Breast epithelium (tissue), 3 donors: ENCODE measurements at regions not wholly inside any gene's neighbourhood (a gene's known extent, or its start where the extent isn't known, plus 50 kb on each side); places are given as distances from the start of the nearest gene placed in this dataset.
"Not testable (repeated sequence)": the region's sequence is repeated elsewhere in the genome, so short reads cannot be mapped to it uniquely, and the experiment has no call there.

ENCODE experiments used
- POLR2A ChIP-seq: fragments of 450-650 bp; IDR thresholded peaks from one replicate; pipeline ENCODE4 v1.6.1; 2016; ENCODE audit warnings: antibody characterized with exemption, mild to moderate bottlenecking, moderate library complexity
- POLR2AphosphoS5 ChIP-seq, 3 donors: sonication (generic); formaldehyde crosslinking; IDR thresholded peaks; one replicate each; pipeline ENCODE4 v1.6.1; 2017; ENCODE audit warnings: antibody characterized with exemption in 3 of 3
- TF ChIP-seq, protein P1 (sequence below), 3 donors: fragments of 450-650 bp; IDR thresholded peaks; one replicate each; pipeline ENCODE4 v1.5.1; 2016 to 2017; ENCODE audit warnings: antibody characterized with exemption in 3 of 3, mild to moderate bottlenecking in 3 of 3, moderate library complexity in 3 of 3

GRCh38 chr6:27635886-27636285 is 163.0 kb upstream of the ZNF184 start:
- TF ChIP-seq, protein P1, sequence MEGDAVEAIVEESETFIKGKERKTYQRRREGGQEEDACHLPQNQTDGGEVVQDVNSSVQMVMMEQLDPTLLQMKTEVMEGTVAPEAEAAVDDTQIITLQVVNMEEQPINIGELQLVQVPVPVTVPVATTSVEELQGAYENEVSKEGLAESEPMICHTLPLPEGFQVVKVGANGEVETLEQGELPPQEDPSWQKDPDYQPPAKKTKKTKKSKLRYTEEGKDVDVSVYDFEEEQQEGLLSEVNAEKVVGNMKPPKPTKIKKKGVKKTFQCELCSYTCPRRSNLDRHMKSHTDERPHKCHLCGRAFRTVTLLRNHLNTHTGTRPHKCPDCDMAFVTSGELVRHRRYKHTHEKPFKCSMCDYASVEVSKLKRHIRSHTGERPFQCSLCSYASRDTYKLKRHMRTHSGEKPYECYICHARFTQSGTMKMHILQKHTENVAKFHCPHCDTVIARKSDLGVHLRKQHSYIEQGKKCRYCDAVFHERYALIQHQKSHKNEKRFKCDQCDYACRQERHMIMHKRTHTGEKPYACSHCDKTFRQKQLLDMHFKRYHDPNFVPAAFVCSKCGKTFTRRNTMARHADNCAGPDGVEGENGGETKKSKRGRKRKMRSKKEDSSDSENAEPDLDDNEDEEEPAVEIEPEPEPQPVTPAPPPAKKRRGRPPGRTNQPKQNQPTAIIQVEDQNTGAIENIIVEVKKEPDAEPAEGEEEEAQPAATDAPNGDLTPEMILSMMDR (IDR thresholded peaks at IDR 0.05) = not testable (repeated sequence)
- not testable (repeated sequence) for TF ChIP-seq POLR2AphosphoS5 (IDR thresholded peaks at IDR 0.05); POLR2A
